HG02798 (cell line): ENCODE measurements at regions not wholly inside any gene's neighbourhood (a gene's known extent, or its start where the extent isn't known, plus 50 kb on each side); places are given as distances from the start of the nearest gene placed in this dataset.

Source experiments
- ATAC-seq: cut with Tn5 transposase; IDR thresholded peaks from one replicate; pipeline ENCODE4 v1.9.1; 2021; ENCODE audit warnings: mild to moderate bottlenecking; ENCODE audit not compliant: unreplicated experiment, poor library complexity

DNA sequence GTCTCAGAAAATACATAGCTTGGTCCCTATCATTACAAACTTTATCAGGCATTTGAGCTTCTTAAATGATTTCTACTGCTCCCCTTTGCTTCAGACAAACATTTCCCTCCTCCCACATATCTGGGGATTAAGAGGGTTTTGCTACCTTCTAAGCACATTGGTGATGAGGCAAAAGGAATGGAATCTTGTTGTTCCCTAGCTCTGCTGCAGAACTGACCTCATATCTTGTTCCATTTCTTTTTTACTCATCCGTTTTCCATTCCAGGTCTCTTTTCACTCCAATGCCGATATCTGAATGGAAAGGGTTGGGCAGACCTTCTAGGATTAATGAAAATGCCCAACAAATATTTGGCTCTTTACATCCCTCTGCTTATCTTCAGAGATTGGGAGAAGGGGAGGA, 444.6 kb downstream of the ZNF608 start:
- no peak for ATAC-seq

GRCh38 chr5:124300815-124301621, 445.4 kb downstream of the ZNF608 start:
- no peak for ATAC-seq

DNA sequence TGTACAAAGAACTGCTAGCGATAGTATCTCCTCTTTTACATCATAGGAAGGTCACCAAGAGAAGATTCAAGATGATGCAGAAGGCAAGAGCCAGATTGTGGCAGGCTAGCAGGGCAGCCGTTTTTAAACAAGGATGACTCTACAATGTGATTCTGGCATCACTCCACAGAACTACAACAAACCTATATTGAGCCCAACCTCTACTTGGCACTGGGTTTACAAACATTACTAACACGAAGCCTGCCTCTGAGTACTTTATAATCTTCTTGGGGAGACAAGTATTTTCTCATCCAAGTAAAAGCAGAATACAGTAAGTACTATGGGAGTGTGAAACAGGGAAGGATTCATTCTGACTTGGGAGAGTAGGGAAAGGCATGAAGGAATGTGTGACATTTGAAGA, 448.6 kb downstream of the ZNF608 start:
- ATAC-seq: no peak

DNA sequence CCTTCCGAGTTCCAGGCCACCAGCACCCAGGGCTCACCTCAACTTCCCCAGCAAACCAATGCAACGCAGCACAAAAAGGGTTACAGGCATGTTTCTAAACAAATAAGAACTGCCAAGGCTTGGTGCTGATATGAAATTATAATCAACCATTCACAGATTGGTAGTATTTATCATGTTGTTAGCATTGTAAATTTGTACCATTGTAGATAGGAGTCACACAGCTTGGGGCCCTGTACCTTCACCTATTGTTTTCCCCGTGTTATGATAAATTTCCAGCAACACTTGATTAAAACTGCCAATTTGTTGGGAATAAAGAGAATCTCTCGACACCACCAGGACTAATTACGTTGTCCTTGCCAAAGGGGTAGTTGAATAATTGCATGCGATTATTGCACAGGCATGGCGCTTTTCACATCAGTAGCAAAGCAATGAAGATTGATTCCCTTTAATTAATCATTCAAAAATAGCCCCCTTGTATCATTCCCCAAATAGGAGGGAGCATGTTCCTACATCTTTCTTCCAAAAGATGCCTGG, 454.1 kb downstream of the ZNF608 start:
- no peak for ATAC-seq

GRCh38 chr5:124289641-124290311, 456.7 kb downstream of the ZNF608 start:
- ATAC-seq: no peak

- ATAC-seq: no peak
These were observed 457.3 kb downstream of the ZNF608 start for GRCh38 chr5:124289130-124289529.

- no peak for ATAC-seq
These were observed 458.6 kb downstream of the ZNF608 start for GRCh38 chr5:124287813-124288212.

DNA sequence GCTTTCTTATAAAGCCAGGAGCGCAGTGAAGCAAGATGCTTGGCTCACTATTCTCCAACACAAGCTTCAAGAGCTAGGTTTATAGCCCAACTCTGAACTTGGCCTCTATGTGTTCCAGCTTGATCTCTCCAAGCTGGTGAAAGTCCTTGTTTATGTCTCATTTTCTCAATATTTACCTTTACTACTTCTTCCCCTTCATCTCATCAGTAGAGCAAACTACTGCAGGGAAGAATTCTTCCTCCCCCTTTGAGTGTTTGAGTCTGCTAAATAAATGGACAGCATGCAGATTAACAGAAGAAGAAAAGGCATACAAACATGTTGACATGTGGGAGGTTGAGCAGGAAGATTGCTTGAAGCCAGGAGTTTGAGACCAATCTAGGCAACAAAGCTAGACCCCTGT, 460.7 kb downstream of the ZNF608 start:
- ATAC-seq: no peak

GRCh38 chr5:124285071-124285470, 461.4 kb downstream of the ZNF608 start:
- no peak for ATAC-seq

- ATAC-seq: no peak
These were observed 463.4 kb downstream of the ZNF608 start for GRCh38 chr5:124283031-124283430.

DNA sequence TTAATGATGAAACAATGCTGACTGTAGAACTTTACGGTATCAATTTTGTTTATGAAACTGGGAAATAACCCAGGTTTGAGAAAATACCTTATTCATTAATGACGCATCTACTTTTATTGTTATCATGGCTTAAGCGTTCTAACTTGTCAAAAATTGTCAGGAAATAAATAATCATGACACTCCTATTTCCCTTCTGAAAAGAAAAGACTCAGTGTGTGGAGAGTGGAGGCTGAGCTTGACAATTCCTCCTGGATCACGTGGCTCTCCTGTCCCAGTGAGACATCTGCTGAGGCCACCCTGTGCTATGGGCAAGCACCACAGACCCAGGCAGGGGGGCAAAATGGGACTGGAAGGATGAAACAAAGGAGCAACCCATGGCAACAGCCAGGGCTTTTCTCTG, 466.4 kb downstream of the ZNF608 start:
- ATAC-seq: no peak

DNA sequence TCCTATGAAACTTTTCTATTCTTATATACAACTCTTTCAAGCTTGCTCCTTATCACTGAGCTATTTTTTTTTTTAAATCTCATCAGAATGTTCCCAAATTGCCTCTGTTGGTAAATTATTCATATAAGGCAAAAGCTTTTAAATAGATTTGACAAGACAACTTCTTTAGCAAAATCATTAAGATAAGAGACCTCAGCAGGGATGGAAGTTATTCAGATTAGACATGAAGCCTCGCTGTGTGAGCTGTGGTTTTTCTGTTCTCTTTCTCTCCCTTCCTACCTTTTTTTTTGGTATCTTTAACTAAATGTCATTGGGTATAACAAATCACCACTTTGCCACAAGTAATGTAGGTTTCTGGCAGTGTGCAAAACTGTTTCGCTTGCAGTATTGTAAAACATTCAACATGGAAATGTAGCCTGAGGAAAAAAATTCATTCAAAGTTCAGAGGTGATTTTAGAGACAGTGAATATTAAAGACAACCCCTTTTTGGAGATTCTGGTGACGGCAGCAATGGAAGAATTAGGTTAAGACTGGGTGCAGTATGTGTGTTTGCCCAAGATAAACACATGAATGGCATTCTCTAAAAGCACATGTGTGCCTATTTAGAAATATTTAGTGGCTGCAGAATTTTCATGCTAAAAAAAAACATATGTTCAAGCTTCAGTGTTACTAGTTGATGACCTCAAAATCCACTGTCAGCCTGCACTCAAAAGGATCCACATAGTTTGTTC, 467.1 kb downstream of the ZNF608 start:
- ATAC-seq: no peak

GRCh38 chr5:124278636-124279035, 467.8 kb downstream of the ZNF608 start:
- no peak for ATAC-seq

GRCh38 chr5:124277767-124278545, 468.5 kb downstream of the ZNF608 start:
- no peak for ATAC-seq

DNA sequence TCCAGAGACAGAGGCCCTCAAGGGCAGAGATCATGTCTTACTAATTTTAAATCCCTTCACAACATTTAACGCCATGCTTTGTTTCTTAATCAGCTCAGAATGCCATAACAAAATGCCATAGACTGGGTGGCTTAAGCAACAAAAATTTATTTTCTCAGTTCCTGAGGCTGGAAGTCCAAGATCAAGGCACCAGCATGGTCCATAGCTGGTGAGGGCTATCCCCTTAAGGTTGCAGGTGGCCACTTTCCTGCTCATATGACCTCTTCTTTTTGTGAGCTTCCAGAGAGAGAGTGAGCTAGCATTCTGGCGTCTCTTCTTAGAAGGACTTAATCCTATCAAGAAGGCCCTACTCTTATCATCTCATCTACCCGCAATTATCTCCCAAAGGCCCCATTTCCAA, 470.3 kb downstream of the ZNF608 start:
- ATAC-seq: no peak

- ATAC-seq: no peak
These were observed 471.5 kb downstream of the ZNF608 start for GRCh38 chr5:124274949-124275348.

- ATAC-seq: no peak
These were observed 481.9 kb downstream of the ZNF608 start for GRCh38 chr5:124264499-124264898.

- no peak for ATAC-seq
These were observed 482.6 kb downstream of the ZNF608 start for GRCh38 chr5:124263680-124264491.

DNA sequence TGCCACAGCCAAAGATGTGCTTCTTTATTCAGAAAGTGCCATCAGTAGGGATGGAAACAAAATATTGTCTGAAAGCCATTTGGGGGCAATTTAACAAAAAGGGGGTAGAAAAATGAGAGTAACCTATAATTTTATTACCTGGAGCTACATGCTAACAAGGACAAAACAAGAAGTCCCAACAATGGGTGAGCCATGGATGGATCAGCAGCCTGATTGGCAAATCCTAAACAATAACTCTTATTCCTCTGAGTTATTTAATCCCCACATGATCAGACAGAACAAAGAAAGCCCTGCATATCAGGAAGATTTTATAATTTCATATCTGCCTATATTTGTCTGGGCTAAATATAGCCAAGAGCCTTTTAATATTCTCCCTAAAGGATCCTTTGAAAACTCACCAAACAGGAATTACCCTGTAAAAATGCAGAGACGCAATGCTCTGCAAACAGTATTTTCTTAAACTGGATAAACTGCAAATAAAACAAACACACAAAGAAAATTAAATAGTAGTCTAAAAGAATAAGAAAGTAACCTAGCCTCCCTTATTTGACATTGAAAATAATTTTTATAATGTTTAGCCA, 483.4 kb downstream of the ZNF608 start:
- ATAC-seq: no peak
